ENCODE measurements at regions not wholly inside any gene's neighbourhood (a gene's known extent, or its start where the extent isn't known, plus 50 kb on each side); places are given as distances from the start of the nearest gene placed in this dataset.

DNA sequence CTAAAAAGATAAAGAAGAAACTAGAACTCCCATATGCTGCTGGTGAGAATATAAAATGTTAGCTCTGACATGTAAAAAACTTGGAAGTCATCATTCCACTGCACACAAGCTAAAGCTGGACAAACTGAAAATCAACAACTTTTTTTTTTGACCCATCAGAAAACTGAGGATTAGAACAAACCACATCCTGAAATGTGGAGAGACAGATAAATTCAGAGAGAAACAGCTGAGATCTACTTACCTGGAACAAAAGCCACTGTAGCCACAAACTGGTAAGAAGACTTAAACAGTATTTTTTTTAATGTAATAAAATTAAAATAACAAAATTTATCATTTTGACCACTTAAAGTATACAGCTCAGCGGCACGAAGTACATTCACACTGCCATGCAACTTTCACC lies 408.5 kb upstream of the RGS17 start:
- dilution Hi-C loops (cut with MboI; ENCODE audit: extremely low pct_ligation_motif_present, low sequenced_read_pairs), result no loop called here
- no peak for FAIRE-seq

DNA sequence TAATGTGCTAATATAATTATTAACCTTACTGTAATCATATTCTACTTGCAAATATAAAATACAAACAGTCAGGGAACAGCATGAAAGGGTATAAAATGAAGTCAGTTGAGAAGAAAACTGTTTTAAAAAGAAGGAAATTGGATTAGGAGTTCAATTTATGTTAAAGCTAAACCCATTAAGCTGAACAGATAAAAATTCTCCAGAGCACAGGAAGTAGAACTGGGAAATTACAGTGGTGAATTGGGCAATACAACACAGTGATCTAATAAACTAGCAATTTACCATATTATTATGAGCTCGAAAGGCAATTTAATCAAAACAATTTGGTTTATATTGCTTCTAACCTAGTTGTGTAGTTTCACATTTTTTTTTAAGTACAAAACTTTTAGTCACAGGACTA lies 407.4 kb upstream of the RGS17 start:
- Histone ChIP-seq H3K4me2 (ENCODE audit: control insufficient read depth, extremely low read depth, insufficient read depth, low read depth, low read length) (no peak overlapping the region), H3K4me3 (ENCODE audit: control insufficient read depth in 2 of 3, extremely low read depth in 1 of 3, insufficient read depth in 2 of 3, low read depth in 1 of 3, low read length in 3 of 3) (no peak overlapping the region), H3K79me2 (ENCODE audit: control insufficient read depth, insufficient read depth, low read length) (no peaks in the 10 kb centered on the region), H3K4me1 (ENCODE audit: control insufficient read depth, extremely low read depth, insufficient read depth, low read length) (no peaks in the 10 kb centered on the region), H2AFZ (ENCODE audit: control insufficient read depth, low read length) (no peak overlapping the region), H3K36me3 (ENCODE audit: control insufficient read depth in 2 of 2, extremely low read depth in 1 of 2, insufficient read depth in 2 of 2, low read length in 2 of 2) (no peaks in the 10 kb centered on the region), H3K9me3 (ENCODE audit: control insufficient read depth, low read depth, low read length) (no peaks in the 10 kb centered on the region), H3K27ac (ENCODE audit: control insufficient read depth, insufficient read depth, low read length) (no peak overlapping the region), H4K20me1 (ENCODE audit: control insufficient read depth, extremely low read depth, insufficient read depth, low read length) (no peaks in the 10 kb centered on the region), H3K27me3 (ENCODE audit: control insufficient read depth, extremely low read depth, insufficient read depth, low read length) (no peaks in the 10 kb centered on the region), H3K9me1 (ENCODE audit: control insufficient read depth, extremely low read depth, insufficient read depth, low read length) (no peaks in the 10 kb centered on the region), H3K9ac (ENCODE audit: control insufficient read depth, extremely low read depth, insufficient read depth, low read length) (no peak overlapping the region)
- DNase-seq (ENCODE audit: low read depth, low spot score) (no peak), FAIRE-seq (no peak)
- dilution Hi-C loops (cut with MboI; ENCODE audit: extremely low pct_ligation_motif_present, low sequenced_read_pairs), result no loop called here
- TF ChIP-seq EZH2 (IDR thresholded peaks at IDR 0.05; ENCODE audit: low read length), result no peak
- TF ChIP-seq, protein P1, sequence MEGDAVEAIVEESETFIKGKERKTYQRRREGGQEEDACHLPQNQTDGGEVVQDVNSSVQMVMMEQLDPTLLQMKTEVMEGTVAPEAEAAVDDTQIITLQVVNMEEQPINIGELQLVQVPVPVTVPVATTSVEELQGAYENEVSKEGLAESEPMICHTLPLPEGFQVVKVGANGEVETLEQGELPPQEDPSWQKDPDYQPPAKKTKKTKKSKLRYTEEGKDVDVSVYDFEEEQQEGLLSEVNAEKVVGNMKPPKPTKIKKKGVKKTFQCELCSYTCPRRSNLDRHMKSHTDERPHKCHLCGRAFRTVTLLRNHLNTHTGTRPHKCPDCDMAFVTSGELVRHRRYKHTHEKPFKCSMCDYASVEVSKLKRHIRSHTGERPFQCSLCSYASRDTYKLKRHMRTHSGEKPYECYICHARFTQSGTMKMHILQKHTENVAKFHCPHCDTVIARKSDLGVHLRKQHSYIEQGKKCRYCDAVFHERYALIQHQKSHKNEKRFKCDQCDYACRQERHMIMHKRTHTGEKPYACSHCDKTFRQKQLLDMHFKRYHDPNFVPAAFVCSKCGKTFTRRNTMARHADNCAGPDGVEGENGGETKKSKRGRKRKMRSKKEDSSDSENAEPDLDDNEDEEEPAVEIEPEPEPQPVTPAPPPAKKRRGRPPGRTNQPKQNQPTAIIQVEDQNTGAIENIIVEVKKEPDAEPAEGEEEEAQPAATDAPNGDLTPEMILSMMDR (optimal IDR thresholded peaks at IDR 0.05 in 1 of 3, IDR thresholded peaks at IDR 0.05 in 1 of 3, conservative IDR thresholded peaks at IDR 0.05 in 1 of 3; ENCODE audit: extremely low read depth in 1 of 3, insufficient read depth in 2 of 3, low read length in 3 of 3), result no peak

More for the DNA sequence above, 408.5 kb upstream of the RGS17 start:
- TF ChIP-seq EZH2 (IDR thresholded peaks at IDR 0.05; ENCODE audit: low read length), result no peak
- TF ChIP-seq, protein P1 (optimal IDR thresholded peaks at IDR 0.05 in 1 of 3, IDR thresholded peaks at IDR 0.05 in 1 of 3, conservative IDR thresholded peaks at IDR 0.05 in 1 of 3; ENCODE audit: extremely low read depth in 1 of 3, insufficient read depth in 2 of 3, low read length in 3 of 3), result no peak
- no peaks in the 10 kb centered on the region for H3K4me1 ChIP-seq (ENCODE audit: control insufficient read depth, extremely low read depth, insufficient read depth, low read length)
- no peak overlapping the region for H3K4me3 ChIP-seq (ENCODE audit: control insufficient read depth in 2 of 3, extremely low read depth in 1 of 3, insufficient read depth in 2 of 3, low read depth in 1 of 3, low read length in 3 of 3)
- no peaks in the 10 kb centered on the region for H3K27me3 ChIP-seq (ENCODE audit: control insufficient read depth, extremely low read depth, insufficient read depth, low read length)
- no peaks in the 10 kb centered on the region for H3K36me3 ChIP-seq (ENCODE audit: control insufficient read depth in 2 of 2, extremely low read depth in 1 of 2, insufficient read depth in 2 of 2, low read length in 2 of 2)
- no peaks in the 10 kb centered on the region for H4K20me1 ChIP-seq (ENCODE audit: control insufficient read depth, extremely low read depth, insufficient read depth, low read length)
- no peaks in the 10 kb centered on the region for H3K9me1 ChIP-seq (ENCODE audit: control insufficient read depth, extremely low read depth, insufficient read depth, low read length)
- no peak overlapping the region for H3K27ac ChIP-seq (ENCODE audit: control insufficient read depth, insufficient read depth, low read length)
- no peak overlapping the region for H3K4me2 ChIP-seq (ENCODE audit: control insufficient read depth, extremely low read depth, insufficient read depth, low read depth, low read length)
- no peak overlapping the region for H3K9ac ChIP-seq (ENCODE audit: control insufficient read depth, extremely low read depth, insufficient read depth, low read length)
- no peak overlapping the region for H2AFZ ChIP-seq (ENCODE audit: control insufficient read depth, low read length)
- no peaks in the 10 kb centered on the region for H3K9me3 ChIP-seq (ENCODE audit: control insufficient read depth, low read depth, low read length)
- DNase-seq (ENCODE audit: low read depth, low spot score), result no peak
- H3K79me2 ChIP-seq (ENCODE audit: control insufficient read depth, insufficient read depth, low read length), result no peaks in the 10 kb centered on the region

Data from keratinocyte (primary cell).